IMR-90 (cell line): ENCODE measurements at regions not wholly inside any gene's neighbourhood (a gene's known extent, or its start where the extent isn't known, plus 50 kb on each side); places are given as distances from the start of the nearest gene placed in this dataset.
"Not testable (repeated sequence)": the region's sequence is repeated elsewhere in the genome, so short reads cannot be mapped to it uniquely, and the experiment has no call there.

ENCODE experiments used
- ATAC-seq: fragments of 200-7000 bp; cut with Tn5 transposase; 2 replicates; pipeline ENCODE4 v1.9.1; 2020; ENCODE audit warnings: low read depth, mild to moderate bottlenecking, moderate library complexity
- BruUV-seq: library from RNA; stranded (reverse); fragments of 400-500 nt; replicated peaks from 2 replicates; lab custom pipeline; 2021; lab: Mats Ljungman, UMichigan
- CTCF ChIA-PET: fragments of 300-600 bp; formaldehyde crosslinking; extraction: SDS; loops from one replicate; lab custom pipeline; 2021; ENCODE audit warnings: antibody characterized with exemption; lab: Yijun Ruan, JAX
- POLR2A ChIA-PET: fragments of 300-600 bp; sonication (Branson Sonifier 250); formaldehyde crosslinking; loops from one replicate; lab custom pipeline; 2022; ENCODE audit warnings: antibody characterized with exemption; ENCODE audit not compliant: unreplicated experiment; lab: Charles Lee
- DNase-seq: peaks from one replicate; pipeline ENCODE4 v3.0.0; 2013
- H2AFZ ChIP-seq: replicated peaks from 2 replicates; pipeline ENCODE3; 2013; ENCODE audit warnings: low read length, mild to moderate bottlenecking; ENCODE audit not compliant: poor library complexity
- H2AK5ac ChIP-seq: 2 replicates; pipeline ENCODE4 v1.6.1; 2013; ENCODE audit warnings: low read depth, low read length, inconsistent platforms
- H2AK9ac ChIP-seq: replicated peaks from 2 replicates; pipeline ENCODE3; 2013; ENCODE audit warnings: mild to moderate bottlenecking, low read depth, low read length, moderate library complexity; ENCODE audit not compliant: poor library complexity
- H2BK120ac ChIP-seq: 2 replicates; pipeline ENCODE4 v1.6.1; 2013; ENCODE audit warnings: low read depth, low read length, inconsistent platforms
- H2BK15ac ChIP-seq: 3 replicates; pipeline ENCODE4 v1.6.1; 2013; ENCODE audit warnings: low read depth, low read length, inconsistent platforms
- H2BK20ac ChIP-seq: 2 replicates; pipeline ENCODE4 v1.6.1; 2013; ENCODE audit warnings: low read depth, mild to moderate bottlenecking, inconsistent platforms, low read length, moderate library complexity
- H2BK5ac ChIP-seq: 2 replicates; pipeline ENCODE4 v1.6.1; 2013; ENCODE audit warnings: mild to moderate bottlenecking, low read depth, low read length, inconsistent platforms; ENCODE audit not compliant: poor library complexity, severe bottlenecking
- H3K14ac ChIP-seq: replicated peaks from 2 replicates; pipeline ENCODE4 v1.6.1; 2013; ENCODE audit warnings: low read depth, low read length, inconsistent platforms
- H3K18ac ChIP-seq: 2 replicates; pipeline ENCODE4 v1.6.1; 2013; ENCODE audit warnings: low read depth, low read length, control low read depth
- H3K23ac ChIP-seq: 2 replicates; pipeline ENCODE4 v1.6.1; 2013; ENCODE audit warnings: low read depth, low read length, inconsistent platforms
- H3K27ac ChIP-seq: 2 replicates; pipeline ENCODE4 v1.5.1; 2013; ENCODE audit warnings: mild to moderate bottlenecking, control low read depth, low read length; ENCODE audit not compliant: insufficient read depth
- H3K27me3 ChIP-seq: 2 replicates; pipeline ENCODE4 v1.6.1; 2013; ENCODE audit warnings: low read length; ENCODE audit not compliant: control insufficient read depth, insufficient read depth
- H3K36me3 ChIP-seq: 2 replicates; pipeline ENCODE4 v1.6.1; 2013; ENCODE audit warnings: low read length, mixed read lengths; ENCODE audit not compliant: control insufficient read depth, insufficient read depth
- H3K4ac ChIP-seq: 2 replicates; pipeline ENCODE4 v1.6.1; 2013; ENCODE audit warnings: low read depth, low read length, inconsistent platforms
- H3K4me1 ChIP-seq: 2 replicates; pipeline ENCODE4 v1.6.1; 2013; ENCODE audit warnings: low read length, mixed read lengths; ENCODE audit not compliant: control insufficient read depth, insufficient read depth
- H3K4me2 ChIP-seq: 2 replicates; pipeline ENCODE4 v1.6.1; 2013; ENCODE audit warnings: low read depth, mild to moderate bottlenecking, control low read depth, low read length, moderate library complexity
- H3K4me3 ChIP-seq: 2 replicates; pipeline ENCODE4 v1.5.1; 2013; ENCODE audit warnings: low read depth, mild to moderate bottlenecking, control low read depth, low read length, moderate library complexity; ENCODE audit not compliant: insufficient read depth
- H3K56ac ChIP-seq: 2 replicates; pipeline ENCODE4 v1.6.1; 2013; ENCODE audit warnings: low read length, inconsistent platforms; ENCODE audit not compliant: insufficient read depth; ENCODE audit errors: extremely low read depth
- H3K79me1 ChIP-seq, 2 experiments: 2 replicates each; pipeline ENCODE4 v1.6.1; 2013; ENCODE audit warnings: low read length in 2 of 2, inconsistent platforms in 1 of 2, low read depth in 1 of 2
- H3K9ac ChIP-seq: 2 replicates; pipeline ENCODE4 v1.6.1; 2013; ENCODE audit warnings: low read depth, low read length, control low read depth
- H3K9me1 ChIP-seq: 2 replicates; pipeline ENCODE4 v1.6.1; 2013; ENCODE audit warnings: low read length, inconsistent platforms; ENCODE audit not compliant: insufficient read depth
- H3K9me3 ChIP-seq: 2 replicates; pipeline ENCODE4 v1.6.1; 2013; ENCODE audit warnings: low read length; ENCODE audit not compliant: control insufficient read depth, insufficient read depth
- H4K20me1 ChIP-seq: 2 replicates; pipeline ENCODE4 v1.6.1; 2013; ENCODE audit warnings: low read length, inconsistent platforms; ENCODE audit not compliant: insufficient read depth
- H4K5ac ChIP-seq: 2 replicates; pipeline ENCODE4 v1.6.1; 2013; ENCODE audit warnings: mild to moderate bottlenecking, low read depth, low read length, control low read depth
- H4K8ac ChIP-seq, 2 experiments: 2 replicates each; pipeline ENCODE4 v1.6.1; 2013; ENCODE audit warnings: low read depth in 2 of 2, low read length in 2 of 2, control low read depth in 1 of 2, inconsistent platforms in 1 of 2
- H4K91ac ChIP-seq: 2 replicates; pipeline ENCODE4 v1.6.1; 2013; ENCODE audit warnings: low read depth, low read length, inconsistent platforms; ENCODE audit not compliant: insufficient read depth
- dilution Hi-C: fragments of 300-500 bp; cut with HindIII; formaldehyde crosslinking; loops from one replicate; pipeline ENCODE4 v1.14.3; 2018; ENCODE audit warnings: low sequenced_read_pairs; ENCODE audit not compliant: unreplicated experiment
- in situ Hi-C: fragments of 300-500 bp; cut with MboI; formaldehyde crosslinking; loops from 3 replicates; pipeline ENCODE4 v1.14.3; 2019; ENCODE audit warnings: low sequenced_read_pairs, inconsistent platforms, mixed read lengths
- intact Hi-C: fragments of 100-400 bp; cut with micrococcal nuclease; formaldehyde crosslinking; loops from 2 replicates; pipeline ENCODE4 v1.10.0; 2022

DNA sequence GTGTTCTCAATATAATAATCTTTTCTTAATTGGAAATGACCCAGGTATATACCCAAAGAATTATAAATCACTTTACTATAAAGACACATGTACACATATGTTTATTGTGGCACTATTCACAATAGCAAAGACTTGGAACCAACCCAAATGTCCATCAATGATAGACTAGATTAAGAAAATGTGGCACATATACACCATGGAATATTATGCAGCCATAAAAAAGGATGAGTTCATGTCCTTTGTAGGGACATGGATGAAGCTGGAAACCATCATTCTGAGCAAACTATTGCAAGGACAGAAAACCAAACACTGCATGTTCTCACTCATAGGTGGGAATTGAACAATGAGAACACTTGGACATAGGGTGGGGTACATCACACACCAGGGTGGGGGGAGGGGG, 56.8 kb downstream of the SCGB2B2 start:
- intact Hi-C loops, H3K36me3 ChIP-seq, BruUV-seq, H3K9ac ChIP-seq, H4K20me1 ChIP-seq, dilution Hi-C loops, H3K79me1 ChIP-seq, H2AK9ac ChIP-seq, H3K4ac ChIP-seq, POLR2A ChIA-PET, H3K4me1 ChIP-seq, H3K23ac ChIP-seq, H3K27ac ChIP-seq, DNase-seq, H2BK15ac ChIP-seq, H3K14ac ChIP-seq, H2AK5ac ChIP-seq, H3K9me3 ChIP-seq, H3K4me2 ChIP-seq, H3K4me3 ChIP-seq, CTCF ChIA-PET, H4K91ac ChIP-seq, H3K27me3 ChIP-seq, H2BK120ac ChIP-seq, H2BK20ac ChIP-seq, H2AFZ ChIP-seq, H3K18ac ChIP-seq, in situ Hi-C loops, H3K56ac ChIP-seq, H2BK5ac ChIP-seq, ATAC-seq, H4K5ac ChIP-seq, H4K8ac ChIP-seq, H3K9me1 ChIP-seq: not testable (repeated sequence)
